Tibial nerve (tissue), 4 donors: ENCODE measurements at regions not wholly inside any gene's neighbourhood (a gene's known extent, or its start where the extent isn't known, plus 50 kb on each side); places are given as distances from the start of the nearest gene placed in this dataset.

Source experiments
- DNase-seq, 2 donors: peaks; one replicate each; pipeline ENCODE4 v3.0.0-alpha.2; 2019; ENCODE audit warnings: low spot score in 2 of 2
- H3K27ac ChIP-seq, 4 donors: fragments of 200-600 bp; sonication (generic) in 3 of 4; one replicate each; pipeline ENCODE4 v1.5.1; 2017 to 2019; ENCODE audit warnings: mild to moderate bottlenecking in 1 of 4
- H3K27me3 ChIP-seq, 2 donors: fragments of 200-600 bp; sonication (generic) in 1 of 2; one replicate each; pipeline versions ENCODE4 v1.5.1 to v1.6.0; 2017 to 2019
- H3K36me3 ChIP-seq, 3 donors: fragments of 200-600 bp; sonication (generic); one replicate each; pipeline ENCODE4 v1.5.1; 2018 to 2019
- H3K4me1 ChIP-seq, 4 donors: fragments of 200-600 bp; sonication (generic) in 3 of 4; one replicate each; pipeline ENCODE4 v1.5.1; 2017 to 2019
- H3K4me3 ChIP-seq, 4 donors: fragments of 200-600 bp; sonication (generic) in 3 of 4; one replicate each; pipeline ENCODE4 v1.5.1; 2017 to 2019; ENCODE audit warnings: mild to moderate bottlenecking in 1 of 4, moderate library complexity in 1 of 4
- H3K9me3 ChIP-seq, 4 donors: fragments of 200-600 bp; sonication (generic) in 3 of 4; one replicate each; pipeline ENCODE4 v1.5.1; 2017 to 2019
- EP300 ChIP-seq, 2 donors: sonication (generic); formaldehyde crosslinking; IDR thresholded peaks; one replicate each; pipeline ENCODE4 v1.6.1; 2017; ENCODE audit warnings: antibody characterized with exemption in 2 of 2, mild to moderate bottlenecking in 1 of 2
- POLR2A ChIP-seq, 2 donors: fragments of 450-650 bp; IDR thresholded peaks; one replicate each; pipeline ENCODE4 v1.6.1; 2017; ENCODE audit warnings: antibody characterized with exemption in 2 of 2, mild to moderate bottlenecking in 2 of 2, moderate library complexity in 2 of 2
- WGBS, 2 donors: methylation state at CpG; one replicate each; pipeline ENCODE4 v1.1.5; 2018; 5-methylcytosine and 5-hydroxymethylcytosine counted together
- TF ChIP-seq, protein P1 (sequence below), 5 experiments: fragments of 200-600 bp in 3 of 5; fragments of 450-650 bp in 2 of 5; sonication (generic) in 3 of 5; IDR thresholded peaks; one replicate each; pipeline ENCODE4 v1.5.1; 2016 to 2019; ENCODE audit warnings: antibody characterized with exemption in 5 of 5, mild to moderate bottlenecking in 3 of 5, moderate library complexity in 2 of 5

DNA sequence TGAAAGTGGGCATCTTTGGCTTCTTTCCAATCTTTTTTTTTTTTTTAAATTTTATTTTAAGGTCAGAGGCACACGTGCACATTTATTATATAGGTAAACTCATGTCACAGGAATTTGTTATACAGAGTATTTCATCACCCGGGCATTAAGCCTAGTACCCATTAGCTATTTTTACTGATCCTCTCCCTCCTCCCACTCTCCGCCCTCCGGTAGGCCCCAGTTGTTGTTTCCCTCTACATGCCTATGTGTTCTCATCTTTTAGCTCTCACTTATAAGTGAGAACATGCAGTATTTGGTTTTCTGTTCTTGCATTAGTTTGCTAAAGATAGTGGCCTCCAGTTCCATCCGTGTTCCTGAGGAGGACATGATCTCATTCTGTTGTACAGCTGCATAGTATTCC is 108.5 kb downstream of the CYB561 start:
- 87 to 91% methylated on average over 5 of the region's 5 CpGs for WGBS, 2 donors
- no peak for DNase-seq
- Histone ChIP-seq H3K4me1 (peaks cover 0 to 6% (median 0%) of the 10 kb centered on the region in 4 donors), H3K9me3 (no peaks in the 10 kb centered on the region), H3K4me3 (no peak overlapping the region), H3K27me3 (no peaks in the 10 kb centered on the region), H3K27ac (no peak overlapping the region), H3K36me3 (peaks cover 0 to 27% (median 0%) of the 10 kb centered on the region in 3 donors)
- TF ChIP-seq, protein P1, sequence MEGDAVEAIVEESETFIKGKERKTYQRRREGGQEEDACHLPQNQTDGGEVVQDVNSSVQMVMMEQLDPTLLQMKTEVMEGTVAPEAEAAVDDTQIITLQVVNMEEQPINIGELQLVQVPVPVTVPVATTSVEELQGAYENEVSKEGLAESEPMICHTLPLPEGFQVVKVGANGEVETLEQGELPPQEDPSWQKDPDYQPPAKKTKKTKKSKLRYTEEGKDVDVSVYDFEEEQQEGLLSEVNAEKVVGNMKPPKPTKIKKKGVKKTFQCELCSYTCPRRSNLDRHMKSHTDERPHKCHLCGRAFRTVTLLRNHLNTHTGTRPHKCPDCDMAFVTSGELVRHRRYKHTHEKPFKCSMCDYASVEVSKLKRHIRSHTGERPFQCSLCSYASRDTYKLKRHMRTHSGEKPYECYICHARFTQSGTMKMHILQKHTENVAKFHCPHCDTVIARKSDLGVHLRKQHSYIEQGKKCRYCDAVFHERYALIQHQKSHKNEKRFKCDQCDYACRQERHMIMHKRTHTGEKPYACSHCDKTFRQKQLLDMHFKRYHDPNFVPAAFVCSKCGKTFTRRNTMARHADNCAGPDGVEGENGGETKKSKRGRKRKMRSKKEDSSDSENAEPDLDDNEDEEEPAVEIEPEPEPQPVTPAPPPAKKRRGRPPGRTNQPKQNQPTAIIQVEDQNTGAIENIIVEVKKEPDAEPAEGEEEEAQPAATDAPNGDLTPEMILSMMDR (IDR thresholded peaks at IDR 0.05): no peak
- TF ChIP-seq EP300 (IDR thresholded peaks at IDR 0.05) (no peak), POLR2A (IDR thresholded peaks at IDR 0.05) (no peak)

DNA sequence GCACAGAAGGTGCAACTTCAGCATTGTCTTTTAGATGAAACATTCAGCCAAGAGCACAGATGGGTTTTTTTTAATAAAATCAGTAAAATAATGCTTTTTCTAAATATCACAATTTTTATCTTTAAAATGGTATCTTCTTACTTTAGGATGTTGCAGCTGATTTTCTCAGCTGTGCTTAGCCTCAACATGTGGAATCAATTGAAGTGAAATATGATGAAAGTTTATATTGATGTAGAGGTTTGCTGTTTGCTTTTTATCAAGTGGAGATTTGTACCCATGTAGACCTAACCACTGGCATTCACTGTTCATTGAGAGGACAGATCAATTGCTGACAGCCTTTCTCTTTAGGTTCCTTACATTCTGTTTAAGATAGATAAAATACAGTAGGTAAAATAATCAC is 107.8 kb downstream of the CYB561 start:
- Histone ChIP-seq H3K4me3 (no peak overlapping the region), H3K27me3 (no peaks in the 10 kb centered on the region), H3K27ac (no peak overlapping the region), H3K36me3 (peaks cover 0 to 31% (median 0%) of the 10 kb centered on the region in 3 donors), H3K9me3 (no peaks in the 10 kb centered on the region), H3K4me1 (peaks cover 0 to 6% (median 0%) of the 10 kb centered on the region in 4 donors)
- TF ChIP-seq, protein P1 (IDR thresholded peaks at IDR 0.05): no peak
- TF ChIP-seq POLR2A (IDR thresholded peaks at IDR 0.05) (no peak), EP300 (IDR thresholded peaks at IDR 0.05) (no peak)
- DNase-seq: no peak

DNA sequence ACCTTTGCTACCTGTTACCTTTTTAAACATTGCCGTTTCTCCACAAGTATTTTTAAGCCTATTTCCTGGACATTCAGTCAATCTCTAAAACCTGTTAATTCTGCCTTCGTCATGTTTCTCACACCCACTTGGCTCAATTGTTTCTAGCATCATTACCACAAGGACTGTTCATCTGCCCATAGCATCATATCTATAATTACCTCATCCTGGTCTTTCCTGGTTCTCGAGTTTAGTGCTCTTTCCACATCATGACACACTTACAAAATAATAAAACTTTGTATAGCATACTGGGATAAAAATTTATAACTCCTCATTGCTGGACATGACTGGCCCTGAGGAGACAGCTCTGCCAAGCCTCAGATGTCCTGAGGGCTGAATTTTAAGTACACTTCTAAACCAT is 104.8 kb downstream of the CYB561 start:
- no peaks in the 10 kb centered on the region for H3K9me3 ChIP-seq
- H3K4me1 ChIP-seq: no peaks in the 10 kb centered on the region
- TF ChIP-seq, protein P1 (IDR thresholded peaks at IDR 0.05): no peak
- no peak for TF ChIP-seq POLR2A (IDR thresholded peaks at IDR 0.05)
- no peak for TF ChIP-seq EP300 (IDR thresholded peaks at IDR 0.05)
- 90 to 98% methylated on average over 3 of the region's 3 CpGs for whole genome bisulfite sequencing, 2 donors
- no peak overlapping the region for H3K27ac ChIP-seq
- no peaks in the 10 kb centered on the region for H3K27me3 ChIP-seq
- peaks cover 0 to 40% (median 0%) of the 10 kb centered on the region in 3 donors for H3K36me3 ChIP-seq
- no peak for DNase-seq
- no peak overlapping the region for H3K4me3 ChIP-seq

DNA sequence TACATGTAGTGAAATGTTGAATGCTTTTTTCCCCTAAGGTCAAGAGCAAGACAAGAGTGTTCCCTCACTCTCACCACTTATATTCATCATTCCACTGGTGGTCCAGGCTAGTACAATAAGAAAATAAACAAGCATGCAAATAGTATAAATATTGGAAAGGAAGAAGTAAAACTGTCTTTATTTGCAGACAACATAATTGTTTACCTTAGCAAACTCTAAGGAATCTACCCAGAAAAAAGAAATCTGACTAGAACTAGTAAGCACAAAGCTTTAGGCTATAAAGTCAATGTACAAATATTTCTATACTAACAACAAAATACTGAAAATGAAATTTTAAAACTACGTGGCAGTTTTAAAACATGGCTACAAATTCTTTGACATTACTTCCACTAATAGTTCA is 101.7 kb downstream of the CYB561 start:
- Histone ChIP-seq H3K27ac (no peak overlapping the region), H3K9me3 (no peaks in the 10 kb centered on the region), H3K36me3 (peaks cover 0 to 40% (median 0%) of the 10 kb centered on the region in 3 donors), H3K4me1 (peaks cover 0 to 2% (median 0%) of the 10 kb centered on the region in 4 donors), H3K4me3 (no peak overlapping the region), H3K27me3 (no peaks in the 10 kb centered on the region)
- WGBS, 2 donors: 79 to 88% methylated on average over 1 of the region's 1 CpG
- no peak for DNase-seq
- no peak for TF ChIP-seq POLR2A (IDR thresholded peaks at IDR 0.05)
- TF ChIP-seq EP300 (IDR thresholded peaks at IDR 0.05): no peak
- TF ChIP-seq, protein P1 (IDR thresholded peaks at IDR 0.05): no peak

DNA sequence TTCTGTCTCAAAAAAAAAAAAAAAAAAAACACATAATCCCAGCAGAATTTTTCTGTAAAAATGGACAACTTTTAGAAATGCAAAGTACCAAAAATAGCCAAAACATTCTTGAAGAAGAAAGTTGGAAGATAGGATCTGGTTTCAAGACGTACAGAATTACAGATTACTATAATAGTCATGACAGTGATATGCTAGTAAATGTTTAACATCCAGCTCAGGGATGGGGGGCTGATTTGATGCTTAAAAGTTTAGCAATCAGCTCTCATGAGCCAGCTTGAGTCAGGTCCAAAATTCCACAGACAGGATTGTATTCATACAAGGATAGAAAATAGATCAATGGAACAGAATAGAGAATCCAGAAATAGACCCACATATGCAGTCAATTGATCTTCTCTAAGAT is 100.5 kb downstream of the CYB561 start:
- H3K4me3 ChIP-seq: no peak overlapping the region
- DNase-seq: no peak
- no peak overlapping the region for H3K27ac ChIP-seq
- WGBS, 2 donors: 71% methylated on average over 1 of the region's 1 CpG
- H3K4me1 ChIP-seq: peaks cover 0 to 14% (median 0%) of the 10 kb centered on the region in 4 donors
- TF ChIP-seq EP300 (IDR thresholded peaks at IDR 0.05) (no peak), POLR2A (IDR thresholded peaks at IDR 0.05) (no peak)
- TF ChIP-seq, protein P1 (IDR thresholded peaks at IDR 0.05): no peak
- no peaks in the 10 kb centered on the region for H3K27me3 ChIP-seq
- no peaks in the 10 kb centered on the region for H3K9me3 ChIP-seq
- peaks cover 0 to 34% (median 0%) of the 10 kb centered on the region in 3 donors for H3K36me3 ChIP-seq
